GM23248 (cell line): ENCODE measurements at regions not wholly inside any gene's neighbourhood (a gene's known extent, or its start where the extent isn't known, plus 50 kb on each side); places are given as distances from the start of the nearest gene placed in this dataset.

Source experiments
- DNase-seq: peaks from one replicate; pipeline ENCODE4 v3.0.0-alpha.2; 2015
- H2AFZ ChIP-seq: fragments of 200-600 bp; sonication (generic); 2 replicates; pipeline ENCODE4 v1.6.1; 2016; ENCODE audit warnings: antibody characterized with exemption
- H3F3A ChIP-seq: fragments of 200-600 bp; sonication (generic); 2 replicates; pipeline ENCODE4 v1.6.1; 2016; ENCODE audit warnings: mild to moderate bottlenecking, antibody characterized with exemption, mixed run types; ENCODE audit not compliant: insufficient read depth
- H3K27ac ChIP-seq: fragments of 200-600 bp; sonication (generic); 2 replicates; pipeline ENCODE4 v1.5.1; 2016; ENCODE audit warnings: mild to moderate bottlenecking
- H3K27me3 ChIP-seq: fragments of 200-600 bp; sonication (generic); replicated peaks from 2 replicates; pipeline ENCODE4 v1.6.1; 2016; ENCODE audit warnings: mild to moderate bottlenecking; ENCODE audit not compliant: insufficient read depth
- H3K36me3 ChIP-seq: fragments of 200-600 bp; sonication (generic); 2 replicates; pipeline ENCODE4 v1.6.1; 2016; ENCODE audit warnings: low read depth, mild to moderate bottlenecking
- H3K4me1 ChIP-seq: fragments of 200-600 bp; sonication (generic); 2 replicates; pipeline ENCODE4 v1.6.1; 2016; ENCODE audit warnings: mild to moderate bottlenecking; ENCODE audit not compliant: insufficient read depth
- H3K4me2 ChIP-seq: fragments of 200-600 bp; sonication (generic); one replicate; pipeline ENCODE4 v1.6.1; 2016; ENCODE audit warnings: mild to moderate bottlenecking; ENCODE audit not compliant: unreplicated experiment
- H3K4me3 ChIP-seq: fragments of 200-600 bp; sonication (generic); 2 replicates; pipeline ENCODE4 v1.5.1; 2016; ENCODE audit warnings: mild to moderate bottlenecking
- H3K79me2 ChIP-seq: fragments of 200-600 bp; sonication (generic); 2 replicates; pipeline ENCODE4 v1.6.1; 2016; ENCODE audit warnings: mild to moderate bottlenecking; ENCODE audit not compliant: insufficient read depth
- H3K9ac ChIP-seq: fragments of 200-600 bp; sonication (generic); 2 replicates; pipeline ENCODE4 v1.6.1; 2016; ENCODE audit warnings: mild to moderate bottlenecking
- H3K9me2 ChIP-seq: fragments of 200-600 bp; sonication (generic); 2 replicates; pipeline ENCODE4 v1.6.1; 2016; ENCODE audit warnings: mixed run types, mild to moderate bottlenecking, moderate library complexity; ENCODE audit not compliant: insufficient read depth
- H3K9me3 ChIP-seq: fragments of 200-600 bp; sonication (generic); one replicate; pipeline ENCODE4 v1.6.1; 2017; ENCODE audit warnings: low read depth
- H4K20me1 ChIP-seq: fragments of 200-600 bp; sonication (generic); 2 replicates; pipeline ENCODE4 v1.6.0; 2016; ENCODE audit not compliant: insufficient read depth
- EZH2 ChIP-seq: fragments of 200-600 bp; sonication (generic); IDR thresholded peaks from 2 replicates; pipeline ENCODE4 v1.6.1; 2018; ENCODE audit warnings: antibody characterized with exemption, mild to moderate bottlenecking; ENCODE audit not compliant: insufficient read depth, poor library complexity, severe bottlenecking
- EZH2phosphoT487 ChIP-seq: fragments of 200-600 bp; sonication (generic); IDR thresholded peaks from 2 replicates; pipeline ENCODE4 v1.6.1; 2018; ENCODE audit warnings: antibody characterized with exemption, moderate library complexity, mild to moderate bottlenecking, low read depth; ENCODE audit not compliant: insufficient read depth
- WGBS, 2 experiments: methylation state at CpG; one replicate each; pipeline ENCODE4 v1.1.6; 2015 to 2017; ENCODE audit warnings: low lambda C conversion rate in 2 of 2, low coverage in 1 of 2; ENCODE audit errors: missing lambda C conversion rate in 2 of 2; 5-methylcytosine and 5-hydroxymethylcytosine counted together
- in situ Hi-C: fragments of 300-500 bp; cut with MboI; formaldehyde crosslinking; loops from 2 replicates; pipeline ENCODE4 v1.15.0; 2020

- no peak overlapping the region for H3K4me2 ChIP-seq
- H3K27ac ChIP-seq, result no peak overlapping the region
- DNase-seq, result no peak
- no peak overlapping the region for H3K4me3 ChIP-seq
- no peaks in the 10 kb centered on the region for H3K27me3 ChIP-seq
- H3K9ac ChIP-seq, result no peak overlapping the region
- no peaks in the 10 kb centered on the region for H3K9me2 ChIP-seq
- H4K20me1 ChIP-seq, result no peaks in the 10 kb centered on the region
- H3K4me1 ChIP-seq, result no peaks in the 10 kb centered on the region
- H3K79me2 ChIP-seq, result no peaks in the 10 kb centered on the region
- H3F3A ChIP-seq, result no peaks in the 10 kb centered on the region
- no peaks in the 10 kb centered on the region for H3K9me3 ChIP-seq
- TF ChIP-seq EZH2phosphoT487 (no peak), EZH2 (no peak)
- no peak overlapping the region for H2AFZ ChIP-seq
- WGBS, 2 experiments, result 0 to 3% methylated on average over 2 of the region's 2 CpGs
- in situ Hi-C loops, result no loop called here
- no peaks in the 10 kb centered on the region for H3K36me3 ChIP-seq
Observed at GRCh38 chr6:115091461-115091860, 748.6 kb upstream of the HS3ST5 start.

GRCh38 chr6:115078555-115078954, 735.7 kb upstream of the HS3ST5 start:
- Histone ChIP-seq H3K9me2 (no peaks in the 10 kb centered on the region), H3K79me2 (no peaks in the 10 kb centered on the region), H3K4me1 (no peaks in the 10 kb centered on the region), H3K9me3 (no peaks in the 10 kb centered on the region), H3K4me3 (no peak overlapping the region), H3K27ac (no peak overlapping the region), H3F3A (no peaks in the 10 kb centered on the region), H4K20me1 (no peaks in the 10 kb centered on the region), H3K9ac (no peak overlapping the region), H3K4me2 (no peak overlapping the region), H3K36me3 (no peaks in the 10 kb centered on the region), H3K27me3 (no peaks in the 10 kb centered on the region), H2AFZ (no peak overlapping the region)
- no peak for TF ChIP-seq EZH2
- TF ChIP-seq EZH2phosphoT487, result no peak
- in situ Hi-C loops, result no loop called here
- 0% methylated on average over 1 of the region's 1 CpG for WGBS, 2 experiments
- DNase-seq, result no peak

- in situ Hi-C loops, result no loop called here
- Histone ChIP-seq H3K4me1 (no peaks in the 10 kb centered on the region), H3K36me3 (no peaks in the 10 kb centered on the region), H3K27ac (no peak overlapping the region), H3K27me3 (no peaks in the 10 kb centered on the region), H3K9ac (no peak overlapping the region), H3K9me3 (no peaks in the 10 kb centered on the region), H4K20me1 (no peaks in the 10 kb centered on the region), H3F3A (no peaks in the 10 kb centered on the region), H3K4me3 (no peak overlapping the region), H2AFZ (no peak overlapping the region), H3K79me2 (no peaks in the 10 kb centered on the region), H3K4me2 (no peak overlapping the region), H3K9me2 (no peaks in the 10 kb centered on the region)
- WGBS, 2 experiments, result 3 to 4% methylated on average over 1 of the region's 1 CpG
- TF ChIP-seq EZH2phosphoT487 (no peak), EZH2 (no peak)
- DNase-seq, result no peak
Observed at GRCh38 chr6:115071962-115072361, 729.1 kb upstream of the HS3ST5 start.

- H3K79me2 ChIP-seq, result no peaks in the 10 kb centered on the region
- no peak overlapping the region for H2AFZ ChIP-seq
- H3K9ac ChIP-seq, result no peak overlapping the region
- H3K4me3 ChIP-seq, result no peak overlapping the region
- TF ChIP-seq EZH2phosphoT487 (no peak), EZH2 (no peak)
- H3K9me2 ChIP-seq, result no peaks in the 10 kb centered on the region
- in situ Hi-C loops, result no loop called here
- H3K4me2 ChIP-seq, result no peak overlapping the region
- no peaks in the 10 kb centered on the region for H3K4me1 ChIP-seq
- no peaks in the 10 kb centered on the region for H4K20me1 ChIP-seq
- H3F3A ChIP-seq, result no peaks in the 10 kb centered on the region
- WGBS, 2 experiments, result 7 to 13% methylated on average over 6 of the region's 6 CpGs
- H3K36me3 ChIP-seq, result no peaks in the 10 kb centered on the region
- no peaks in the 10 kb centered on the region for H3K9me3 ChIP-seq
- DNase-seq, result no peak
- no peaks in the 10 kb centered on the region for H3K27me3 ChIP-seq
- H3K27ac ChIP-seq, result no peak overlapping the region
Observed at GRCh38 chr6:115067690-115068447, 725.0 kb upstream of the HS3ST5 start.

GRCh38 chr6:115064680-115065079, 721.9 kb upstream of the HS3ST5 start:
- H3K9me2 ChIP-seq, result no peaks in the 10 kb centered on the region
- no peaks in the 10 kb centered on the region for H4K20me1 ChIP-seq
- no peak for DNase-seq
- H3K9me3 ChIP-seq, result no peaks in the 10 kb centered on the region
- 12 to 29% methylated on average over 2 of the region's 2 CpGs for WGBS, 2 experiments
- H3K4me1 ChIP-seq, result no peaks in the 10 kb centered on the region
- no peak overlapping the region for H3K4me2 ChIP-seq
- H3K9ac ChIP-seq, result no peak overlapping the region
- in situ Hi-C loops, result no loop called here
- H3K36me3 ChIP-seq, result no peaks in the 10 kb centered on the region
- no peaks in the 10 kb centered on the region for H3K79me2 ChIP-seq
- no peak overlapping the region for H2AFZ ChIP-seq
- H3K27me3 ChIP-seq, result no peaks in the 10 kb centered on the region
- H3F3A ChIP-seq, result no peaks in the 10 kb centered on the region
- TF ChIP-seq EZH2phosphoT487 (no peak), EZH2 (no peak)
- no peak overlapping the region for H3K4me3 ChIP-seq
- H3K27ac ChIP-seq, result no peak overlapping the region
